OCI-LY7 (cell line): ENCODE measurements at regions not wholly inside any gene's neighbourhood (a gene's known extent, or its start where the extent isn't known, plus 50 kb on each side); places are given as distances from the start of the nearest gene placed in this dataset.

ENCODE experiments used
- BruUV-seq: library from RNA; stranded (reverse); fragments of 400-500 nt; replicated peaks from 2 replicates; lab custom pipeline; 2021; lab: Mats Ljungman, UMichigan
- CTCF ChIA-PET: fragments of 300-600 bp; sonication (Branson Sonifier 250); formaldehyde crosslinking; loops from one replicate; lab custom pipeline; 2022; ENCODE audit warnings: antibody characterized with exemption; ENCODE audit not compliant: unreplicated experiment; lab: Charles Lee
- POLR2A ChIA-PET: fragments of 300-600 bp; sonication (Branson Sonifier 250); formaldehyde crosslinking; loops from one replicate; lab custom pipeline; 2022; ENCODE audit warnings: antibody characterized with exemption; lab: Charles Lee
- DNase-seq: peaks from one replicate; pipeline ENCODE4 v3.0.0-alpha.2; 2015; ENCODE audit warnings: low spot score
- H2AFZ ChIP-seq: fragments of 200-600 bp; sonication (generic), shearing (Covaris generic); 2 replicates; pipeline ENCODE4 v1.6.1; 2014; ENCODE audit warnings: mild to moderate bottlenecking, antibody characterized with exemption, low read length, moderate library complexity
- H3K27ac ChIP-seq: fragments of 200-600 bp; sonication (generic); 2 replicates; pipeline ENCODE4 v1.5.1; 2014; ENCODE audit warnings: mixed run types, low read depth, mild to moderate bottlenecking, moderate library complexity, low read length, inconsistent platforms; ENCODE audit not compliant: poor library complexity, severe bottlenecking
- H3K36me3 ChIP-seq: fragments of 200-600 bp; sonication (generic); 2 replicates; pipeline ENCODE4 v1.6.1; 2014; ENCODE audit warnings: mild to moderate bottlenecking, antibody characterized with exemption, low read length, moderate library complexity, mixed read lengths; ENCODE audit not compliant: insufficient read depth
- H3K4me1 ChIP-seq: fragments of 200-600 bp; sonication (generic); 2 replicates; pipeline ENCODE4 v1.5.1; 2014; ENCODE audit warnings: mild to moderate bottlenecking, low read length; ENCODE audit not compliant: insufficient read depth, poor library complexity, severe bottlenecking
- H3K4me2 ChIP-seq: fragments of 200-600 bp; sonication (generic); 2 replicates; pipeline ENCODE4 v1.6.1; 2014; ENCODE audit warnings: mild to moderate bottlenecking, low read length
- H3K4me3 ChIP-seq: fragments of 200-600 bp; sonication (generic); 2 replicates; pipeline ENCODE4 v1.5.1; 2014; ENCODE audit warnings: mild to moderate bottlenecking, low read depth, low read length; ENCODE audit not compliant: poor library complexity, severe bottlenecking
- H3K79me2 ChIP-seq: fragments of 200-600 bp; sonication (generic); 2 replicates; pipeline ENCODE4 v1.6.1; 2016; ENCODE audit warnings: low read depth, mild to moderate bottlenecking, low read length, moderate library complexity, mixed read lengths; ENCODE audit not compliant: insufficient read depth
- H3K9me2 ChIP-seq: fragments of 200-600 bp; sonication (generic); 2 replicates; pipeline ENCODE4 v1.6.1; 2016; ENCODE audit warnings: mild to moderate bottlenecking, low read length, mixed read lengths; ENCODE audit not compliant: insufficient read depth
- H3K9me3 ChIP-seq: fragments of 200-600 bp; sonication (generic); 2 replicates; pipeline ENCODE4 v1.6.1; 2014; ENCODE audit warnings: mild to moderate bottlenecking, mixed run types, low read length, mixed read lengths
- H4K20me1 ChIP-seq: fragments of 200-600 bp; sonication (generic); 2 replicates; pipeline ENCODE4 v1.6.1; 2014; ENCODE audit warnings: mild to moderate bottlenecking, antibody characterized with exemption, low read length, moderate library complexity, mixed read lengths; ENCODE audit not compliant: insufficient read depth
- CTCF ChIP-seq: fragments of 200-600 bp; sonication (generic); conservative IDR thresholded peaks from 2 replicates; pipeline ENCODE4 v1.5.1; 2014; ENCODE audit warnings: mild to moderate bottlenecking, antibody characterized with exemption, low read length, moderate library complexity, mixed read lengths
- EZH2phosphoT487 ChIP-seq: fragments of 200-600 bp; sonication (generic); IDR thresholded peaks from 2 replicates; pipeline ENCODE4 v1.6.1; 2018; ENCODE audit warnings: low read depth, borderline replicate concordance, mild to moderate bottlenecking, mixed run types, antibody characterized with exemption, low read length, moderate library complexity, mixed read lengths
- intact Hi-C: fragments of 100-400 bp; cut with micrococcal nuclease; formaldehyde crosslinking; loops from one replicate; pipeline ENCODE4 v1.10.0; 2022; ENCODE audit not compliant: unreplicated experiment

GRCh38 chr2:126518196-126518595 is 137.8 kb upstream of the GYPC start:
- BruUV-seq, result no TSS peak

GRCh38 chr2:126527836-126528490 is 128.0 kb upstream of the GYPC start:
- intact Hi-C loops, result loop anchor here (1.0 kb wide), 2 partner anchors 221 to 249 kb away; no protein-coding TSS in a partner anchor
- no peaks in the 10 kb centered on the region for H3K9me3 ChIP-seq
- DNase-seq, result peak; percentile 65
- BruUV-seq, result no TSS peak
- H4K20me1 ChIP-seq, result no peaks in the 10 kb centered on the region
- H3K79me2 ChIP-seq, result no peaks in the 10 kb centered on the region
- CTCF ChIA-PET, result interaction anchor here (1.3 kb wide), 1 partner anchor 251 kb away, joined by 3 read pairs; no protein-coding TSS in a partner anchor
- H3K4me3 ChIP-seq, result no peak overlapping the region
- no peaks in the 10 kb centered on the region for H3K9me2 ChIP-seq
- no peak overlapping the region for H3K27ac ChIP-seq
- H2AFZ ChIP-seq, result no peak overlapping the region
- TF ChIP-seq EZH2phosphoT487 (no peak), CTCF (peak; percentile 84)
- no peaks in the 10 kb centered on the region for H3K4me1 ChIP-seq
- no peak overlapping the region for H3K4me2 ChIP-seq
- H3K36me3 ChIP-seq, result no peaks in the 10 kb centered on the region
- POLR2A ChIA-PET, result interaction anchor here (0.6 to 0.7 kb wide), 2 partner anchors 60 to 249 kb away, joined by 3 to 4 read pairs; no protein-coding TSS in a partner anchor

More at GRCh38 chr2:126518196-126518595, 137.8 kb upstream of the GYPC start:
- H3K9me3 ChIP-seq, result no peaks in the 10 kb centered on the region
- no peaks in the 10 kb centered on the region for H3K4me1 ChIP-seq
- POLR2A ChIA-PET, result interaction anchor here (1.1 kb wide), 1 partner anchor 9 kb away, joined by 4 read pairs; no protein-coding TSS in a partner anchor
- H3K9me2 ChIP-seq, result no peaks in the 10 kb centered on the region
- H3K79me2 ChIP-seq, result no peaks in the 10 kb centered on the region
- CTCF ChIA-PET, result no interaction called here
- no peak for TF ChIP-seq EZH2phosphoT487
- no peak for TF ChIP-seq CTCF
- no peak overlapping the region for H3K4me3 ChIP-seq
- H3K27ac ChIP-seq, result no peak overlapping the region
- intact Hi-C loops, result no loop called here
- no peak for DNase-seq
- no peaks in the 10 kb centered on the region for H4K20me1 ChIP-seq
- H3K4me2 ChIP-seq, result no peak overlapping the region
- no peaks in the 10 kb centered on the region for H3K36me3 ChIP-seq
- H2AFZ ChIP-seq, result no peak overlapping the region

- Histone ChIP-seq H3K9me3 (no peaks in the 10 kb centered on the region), H3K79me2 (no peaks in the 10 kb centered on the region), H3K4me3 (no peak overlapping the region), H3K27ac (no peak overlapping the region), H3K9me2 (no peaks in the 10 kb centered on the region), H3K36me3 (no peaks in the 10 kb centered on the region), H2AFZ (no peak overlapping the region), H3K4me1 (no peaks in the 10 kb centered on the region), H4K20me1 (no peaks in the 10 kb centered on the region), H3K4me2 (no peak overlapping the region)
- DNase-seq, result no peak
- ChIA-PET POLR2A (no interaction called here), CTCF (no interaction called here)
- TF ChIP-seq EZH2phosphoT487 (no peak), CTCF (no peak)
- intact Hi-C loops, result no loop called here
- BruUV-seq, result no TSS peak
Measured at GRCh38 chr2:126531029-126531428, 124.9 kb upstream of the GYPC start.
